ENCODE measurements at regions not wholly inside any gene's neighbourhood (a gene's known extent, or its start where the extent isn't known, plus 50 kb on each side); places are given as distances from the start of the nearest gene placed in this dataset.

DNA sequence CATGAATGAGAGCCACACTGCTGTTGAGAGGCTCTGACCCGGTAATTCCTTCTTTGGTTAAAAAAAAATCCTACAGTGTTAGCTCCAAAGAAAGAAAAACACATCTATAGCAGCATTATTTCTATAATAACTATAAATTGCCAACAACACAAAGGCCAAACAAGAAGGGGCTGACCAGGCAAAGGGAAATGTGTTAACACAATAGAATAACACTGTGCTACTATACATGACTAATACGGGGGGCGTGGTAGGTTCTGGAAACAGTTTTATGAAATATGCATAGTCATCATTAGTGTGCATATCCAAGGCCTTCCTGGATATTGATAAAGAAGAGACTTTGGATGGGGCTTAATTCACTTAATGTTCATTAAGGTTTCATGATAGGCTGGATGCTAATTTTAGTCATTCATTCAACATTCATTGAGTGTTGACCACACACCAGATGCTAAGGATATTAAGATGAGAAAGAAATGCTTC, 50.0 kb upstream of the CCL1 start (continued):
- TF ChIP-seq BACH1 (tag; IDR thresholded peaks at IDR 0.05): peak; percentile 94
- TF ChIP-seq BHLHE40 (IDR thresholded peaks at IDR 0.05; ENCODE audit: low read length): no peak
- TF ChIP-seq GABPB1 (CRISPR knock-in tag; IDR thresholded peaks at IDR 0.05): no peak
- peak; percentile 67; the same call in 1 of the 2 replicates for TF ChIP-seq SMARCA4 (IDR thresholded peaks at IDR 0.05)
- TF ChIP-seq, protein P1, sequence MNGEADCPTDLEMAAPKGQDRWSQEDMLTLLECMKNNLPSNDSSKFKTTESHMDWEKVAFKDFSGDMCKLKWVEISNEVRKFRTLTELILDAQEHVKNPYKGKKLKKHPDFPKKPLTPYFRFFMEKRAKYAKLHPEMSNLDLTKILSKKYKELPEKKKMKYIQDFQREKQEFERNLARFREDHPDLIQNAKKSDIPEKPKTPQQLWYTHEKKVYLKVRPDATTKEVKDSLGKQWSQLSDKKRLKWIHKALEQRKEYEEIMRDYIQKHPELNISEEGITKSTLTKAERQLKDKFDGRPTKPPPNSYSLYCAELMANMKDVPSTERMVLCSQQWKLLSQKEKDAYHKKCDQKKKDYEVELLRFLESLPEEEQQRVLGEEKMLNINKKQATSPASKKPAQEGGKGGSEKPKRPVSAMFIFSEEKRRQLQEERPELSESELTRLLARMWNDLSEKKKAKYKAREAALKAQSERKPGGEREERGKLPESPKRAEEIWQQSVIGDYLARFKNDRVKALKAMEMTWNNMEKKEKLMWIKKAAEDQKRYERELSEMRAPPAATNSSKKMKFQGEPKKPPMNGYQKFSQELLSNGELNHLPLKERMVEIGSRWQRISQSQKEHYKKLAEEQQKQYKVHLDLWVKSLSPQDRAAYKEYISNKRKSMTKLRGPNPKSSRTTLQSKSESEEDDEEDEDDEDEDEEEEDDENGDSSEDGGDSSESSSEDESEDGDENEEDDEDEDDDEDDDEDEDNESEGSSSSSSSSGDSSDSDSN (IDR thresholded peaks at IDR 0.05; ENCODE audit: borderline replicate concordance in 1 of 2, low read depth in 2 of 2, low read length in 2 of 2): no peak
- no peak for TF ChIP-seq U2AF1 (optimal IDR thresholded peaks at IDR 0.05; ENCODE audit: low read depth, low read length)
- TF ChIP-seq, protein P2, sequence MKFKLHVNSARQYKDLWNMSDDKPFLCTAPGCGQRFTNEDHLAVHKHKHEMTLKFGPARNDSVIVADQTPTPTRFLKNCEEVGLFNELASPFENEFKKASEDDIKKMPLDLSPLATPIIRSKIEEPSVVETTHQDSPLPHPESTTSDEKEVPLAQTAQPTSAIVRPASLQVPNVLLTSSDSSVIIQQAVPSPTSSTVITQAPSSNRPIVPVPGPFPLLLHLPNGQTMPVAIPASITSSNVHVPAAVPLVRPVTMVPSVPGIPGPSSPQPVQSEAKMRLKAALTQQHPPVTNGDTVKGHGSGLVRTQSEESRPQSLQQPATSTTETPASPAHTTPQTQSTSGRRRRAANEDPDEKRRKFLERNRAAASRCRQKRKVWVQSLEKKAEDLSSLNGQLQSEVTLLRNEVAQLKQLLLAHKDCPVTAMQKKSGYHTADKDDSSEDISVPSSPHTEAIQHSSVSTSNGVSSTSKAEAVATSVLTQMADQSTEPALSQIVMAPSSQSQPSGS (CRISPR knock-in tag; IDR thresholded peaks at IDR 0.05): no peak
- TF ChIP-seq TAL1 (IDR thresholded peaks at IDR 0.05): no peak
- TF ChIP-seq POU5F1 (IDR thresholded peaks at IDR 0.05; ENCODE audit: borderline replicate concordance, low read depth, low read length, partially characterized antibody): no peak
- no peak for TF ChIP-seq HSF4 (CRISPR knock-in tag; IDR thresholded peaks at IDR 0.05; ENCODE audit: borderline replicate concordance)
- no peak for TF ChIP-seq THRAP3 (IDR thresholded peaks at IDR 0.05; ENCODE audit: borderline replicate concordance)
- TF ChIP-seq, protein P3, sequence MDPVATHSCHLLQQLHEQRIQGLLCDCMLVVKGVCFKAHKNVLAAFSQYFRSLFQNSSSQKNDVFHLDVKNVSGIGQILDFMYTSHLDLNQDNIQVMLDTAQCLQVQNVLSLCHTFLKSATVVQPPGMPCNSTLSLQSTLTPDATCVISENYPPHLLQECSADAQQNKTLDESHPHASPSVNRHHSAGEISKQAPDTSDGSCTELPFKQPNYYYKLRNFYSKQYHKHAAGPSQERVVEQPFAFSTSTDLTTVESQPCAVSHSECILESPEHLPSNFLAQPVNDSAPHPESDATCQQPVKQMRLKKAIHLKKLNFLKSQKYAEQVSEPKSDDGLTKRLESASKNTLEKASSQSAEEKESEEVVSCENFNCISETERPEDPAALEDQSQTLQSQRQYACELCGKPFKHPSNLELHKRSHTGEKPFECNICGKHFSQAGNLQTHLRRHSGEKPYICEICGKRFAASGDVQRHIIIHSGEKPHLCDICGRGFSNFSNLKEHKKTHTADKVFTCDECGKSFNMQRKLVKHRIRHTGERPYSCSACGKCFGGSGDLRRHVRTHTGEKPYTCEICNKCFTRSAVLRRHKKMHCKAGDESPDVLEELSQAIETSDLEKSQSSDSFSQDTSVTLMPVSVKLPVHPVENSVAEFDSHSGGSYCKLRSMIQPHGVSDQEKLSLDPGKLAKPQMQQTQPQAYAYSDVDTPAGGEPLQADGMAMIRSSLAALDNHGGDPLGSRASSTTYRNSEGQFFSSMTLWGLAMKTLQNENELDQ (CRISPR knock-in tag; IDR thresholded peaks at IDR 0.05; ENCODE audit: borderline replicate concordance): no peak
- TF ChIP-seq, protein P4, sequence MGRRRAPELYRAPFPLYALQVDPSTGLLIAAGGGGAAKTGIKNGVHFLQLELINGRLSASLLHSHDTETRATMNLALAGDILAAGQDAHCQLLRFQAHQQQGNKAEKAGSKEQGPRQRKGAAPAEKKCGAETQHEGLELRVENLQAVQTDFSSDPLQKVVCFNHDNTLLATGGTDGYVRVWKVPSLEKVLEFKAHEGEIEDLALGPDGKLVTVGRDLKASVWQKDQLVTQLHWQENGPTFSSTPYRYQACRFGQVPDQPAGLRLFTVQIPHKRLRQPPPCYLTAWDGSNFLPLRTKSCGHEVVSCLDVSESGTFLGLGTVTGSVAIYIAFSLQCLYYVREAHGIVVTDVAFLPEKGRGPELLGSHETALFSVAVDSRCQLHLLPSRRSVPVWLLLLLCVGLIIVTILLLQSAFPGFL (CRISPR knock-in tag; IDR thresholded peaks at IDR 0.05): no peak
- no peak for TF ChIP-seq SIRT6 (IDR thresholded peaks at IDR 0.05; ENCODE audit: low read depth, low read length)
- TF ChIP-seq MEIS2 (IDR thresholded peaks at IDR 0.05; ENCODE audit: partially characterized antibody): no peak
- no peak for TF ChIP-seq SP1 (CRISPR knock-in tag; IDR thresholded peaks at IDR 0.05)
- TF ChIP-seq ZNF707 (CRISPR knock-in tag; conservative IDR thresholded peaks at IDR 0.05): no peak
- TF ChIP-seq, protein P5, sequence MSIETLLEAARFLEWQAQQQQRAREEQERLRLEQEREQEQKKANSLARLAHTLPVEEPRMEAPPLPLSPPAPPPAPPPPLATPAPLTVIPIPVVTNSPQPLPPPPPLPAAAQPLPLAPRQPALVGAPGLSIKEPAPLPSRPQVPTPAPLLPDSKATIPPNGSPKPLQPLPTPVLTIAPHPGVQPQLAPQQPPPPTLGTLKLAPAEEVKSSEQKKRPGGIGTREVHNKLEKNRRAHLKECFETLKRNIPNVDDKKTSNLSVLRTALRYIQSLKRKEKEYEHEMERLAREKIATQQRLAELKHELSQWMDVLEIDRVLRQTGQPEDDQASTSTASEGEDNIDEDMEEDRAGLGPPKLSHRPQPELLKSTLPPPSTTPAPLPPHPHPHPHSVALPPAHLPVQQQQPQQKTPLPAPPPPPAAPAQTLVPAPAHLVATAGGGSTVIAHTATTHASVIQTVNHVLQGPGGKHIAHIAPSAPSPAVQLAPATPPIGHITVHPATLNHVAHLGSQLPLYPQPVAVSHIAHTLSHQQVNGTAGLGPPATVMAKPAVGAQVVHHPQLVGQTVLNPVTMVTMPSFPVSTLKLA (conservative IDR thresholded peaks at IDR 0.05): peak in 1 of 2 experiments; percentile 53; a peak in 1 of 4 replicates
- TF ChIP-seq, protein P6, sequence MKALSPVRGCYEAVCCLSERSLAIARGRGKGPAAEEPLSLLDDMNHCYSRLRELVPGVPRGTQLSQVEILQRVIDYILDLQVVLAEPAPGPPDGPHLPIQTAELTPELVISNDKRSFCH (CRISPR knock-in tag; IDR thresholded peaks at IDR 0.05): no peak
- TF ChIP-seq, protein P6 (tag; IDR thresholded peaks at IDR 0.05): no peak
